ENCODE measurements at regions not wholly inside any gene's neighbourhood (a gene's known extent, or its start where the extent isn't known, plus 50 kb on each side); places are given as distances from the start of the nearest gene placed in this dataset.

DNA sequence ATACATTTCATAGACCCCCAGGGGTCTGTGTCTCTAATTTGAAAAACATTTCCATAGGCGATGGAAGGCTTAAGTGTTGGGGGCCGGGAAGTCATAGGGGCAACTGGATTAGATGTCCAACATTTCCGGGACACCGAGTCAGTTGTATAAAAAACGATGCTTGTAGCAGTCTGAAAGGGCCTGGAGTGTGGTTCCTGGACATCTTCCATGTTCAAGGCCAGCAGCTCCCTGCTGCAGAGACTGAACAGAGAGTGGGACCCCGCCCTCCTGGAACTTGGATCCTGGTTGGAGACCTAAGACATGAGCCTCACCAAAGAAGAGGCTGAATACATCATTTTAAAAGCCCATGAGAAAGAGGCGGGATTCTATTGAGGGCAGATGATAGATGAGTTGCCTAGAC, 82.0 kb upstream of the ZNF423 start:
- no peaks in the 10 kb centered on the region for H3K4me1 ChIP-seq (ENCODE audit: control insufficient read depth, insufficient read depth, low read length)
- no peak overlapping the region for H3K27ac ChIP-seq (ENCODE audit: low read length)
- H3K4me3 ChIP-seq (ENCODE audit: low read length), result no peak overlapping the region
- no peak for DNase-seq (ENCODE audit: low read depth, low spot score)
- no CpG with 5 or more reads among the region's 7 CpGs for WGBS (ENCODE audit: insufficient coverage, insufficient read length)
- H3K9me3 ChIP-seq (ENCODE audit: control insufficient read depth, insufficient read depth, low read length), result no peaks in the 10 kb centered on the region
- H3K36me3 ChIP-seq (ENCODE audit: control insufficient read depth, insufficient read depth, low read length), result no peaks in the 10 kb centered on the region
- no peaks in the 10 kb centered on the region for H3K27me3 ChIP-seq (ENCODE audit: control insufficient read depth, insufficient read depth, low read length)

DNA sequence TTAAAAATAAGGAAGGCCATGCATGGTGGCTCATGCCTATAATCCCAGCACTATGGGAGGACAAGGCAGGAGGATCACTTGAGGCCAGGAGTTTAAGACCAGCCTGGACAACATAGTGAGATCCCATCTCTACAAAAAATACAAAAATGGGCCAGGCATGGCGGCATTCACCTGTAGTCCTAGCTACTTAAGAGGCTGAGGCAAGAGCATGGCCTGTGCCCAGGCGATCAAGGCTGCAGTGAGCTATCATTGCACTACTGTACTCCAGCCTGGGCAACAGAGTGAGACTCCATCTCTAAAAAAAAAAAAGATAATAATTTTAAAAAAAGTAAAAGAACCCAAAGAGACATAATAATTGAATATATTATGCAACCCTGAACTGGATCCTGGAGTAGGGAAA, 83.6 kb upstream of the ZNF423 start:
- Histone ChIP-seq H3K9me3 (ENCODE audit: control insufficient read depth, insufficient read depth, low read length) (no peaks in the 10 kb centered on the region), H3K36me3 (ENCODE audit: control insufficient read depth, insufficient read depth, low read length) (no peaks in the 10 kb centered on the region), H3K27me3 (ENCODE audit: control insufficient read depth, insufficient read depth, low read length) (no peaks in the 10 kb centered on the region), H3K4me3 (ENCODE audit: low read length) (no peak overlapping the region), H3K4me1 (ENCODE audit: control insufficient read depth, insufficient read depth, low read length) (no peaks in the 10 kb centered on the region), H3K27ac (ENCODE audit: low read length) (no peak overlapping the region)
- no peak for DNase-seq (ENCODE audit: low read depth, low spot score)
- WGBS (ENCODE audit: insufficient coverage, insufficient read length), result no CpG with 5 or more reads among the region's 2 CpGs

DNA sequence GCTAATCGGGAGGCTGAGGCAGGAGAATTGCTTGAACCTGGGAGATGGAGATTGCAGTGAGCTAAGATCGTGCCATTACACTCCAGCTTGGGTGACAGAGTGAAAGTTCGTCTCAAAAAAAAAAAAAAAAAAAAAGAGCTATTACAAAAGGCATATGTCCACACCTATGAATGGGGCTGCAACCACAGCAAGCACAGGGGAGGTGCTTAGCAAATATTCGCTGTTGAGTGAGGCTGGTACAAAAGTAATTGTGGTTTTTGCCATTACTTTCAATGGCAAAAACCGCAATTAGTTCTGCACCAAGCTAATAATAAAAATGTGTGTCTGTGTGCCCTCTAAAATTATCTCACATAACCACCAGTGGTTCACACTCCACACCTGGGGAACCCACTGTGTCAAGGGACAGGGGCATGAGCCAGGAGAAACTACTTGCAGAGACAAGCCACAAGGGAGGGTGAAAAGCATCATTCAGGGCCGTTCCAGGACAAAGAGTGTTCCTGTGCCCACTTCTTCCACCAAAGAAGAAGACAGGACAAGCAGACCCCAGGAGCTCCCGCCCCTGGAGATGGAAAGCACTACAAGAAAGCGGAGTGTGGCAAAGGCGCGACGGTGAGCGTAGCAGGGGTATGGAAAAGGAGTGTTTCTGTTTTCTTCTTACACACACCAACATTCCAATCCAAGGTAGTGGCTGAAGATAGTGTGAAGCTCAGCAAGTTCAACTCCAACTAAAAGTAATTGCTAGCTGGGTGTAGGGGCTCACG, 84.4 kb upstream of the CNEP1R1 start:
- Histone ChIP-seq H3K27ac (ENCODE audit: low read length) (no peak overlapping the region), H3K4me1 (ENCODE audit: control insufficient read depth, insufficient read depth, low read length) (no peaks in the 10 kb centered on the region), H3K4me3 (ENCODE audit: low read length) (no peak overlapping the region), H3K9me3 (ENCODE audit: control insufficient read depth, insufficient read depth, low read length) (no peaks in the 10 kb centered on the region), H3K36me3 (ENCODE audit: control insufficient read depth, insufficient read depth, low read length) (no peaks in the 10 kb centered on the region), H3K27me3 (ENCODE audit: control insufficient read depth, insufficient read depth, low read length) (no peaks in the 10 kb centered on the region)
- no peak for DNase-seq (ENCODE audit: low read depth, low spot score)
- no CpG with 5 or more reads among the region's 13 CpGs for WGBS (ENCODE audit: insufficient coverage, insufficient read length)

DNA sequence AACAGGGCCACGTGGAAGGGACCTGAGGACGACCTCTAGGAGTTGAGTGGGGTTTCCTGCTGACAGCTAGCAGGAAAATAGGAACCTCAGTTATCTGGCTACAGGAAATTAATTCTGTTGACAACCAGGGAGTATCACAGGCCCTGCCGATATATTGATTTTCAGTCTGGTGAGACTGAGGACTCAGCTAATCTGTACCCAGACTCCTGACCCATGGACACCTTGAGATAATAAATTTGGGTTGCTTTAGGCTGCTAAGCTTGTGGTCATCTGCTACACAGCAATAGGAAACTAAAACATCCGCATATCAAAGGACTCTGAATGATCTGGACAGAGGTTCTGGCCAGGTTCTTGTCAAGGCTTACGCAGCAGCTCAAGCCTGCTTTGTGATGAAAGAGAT, 80.8 kb upstream of the CNEP1R1 start:
- H3K9me3 ChIP-seq (ENCODE audit: control insufficient read depth, insufficient read depth, low read length), result no peaks in the 10 kb centered on the region
- no peaks in the 10 kb centered on the region for H3K27me3 ChIP-seq (ENCODE audit: control insufficient read depth, insufficient read depth, low read length)
- DNase-seq (ENCODE audit: low read depth, low spot score), result no peak
- no peaks in the 10 kb centered on the region for H3K4me1 ChIP-seq (ENCODE audit: control insufficient read depth, insufficient read depth, low read length)
- no peak overlapping the region for H3K27ac ChIP-seq (ENCODE audit: low read length)
- WGBS (ENCODE audit: insufficient coverage, insufficient read length), result no CpG with 5 or more reads among the region's 5 CpGs
- H3K36me3 ChIP-seq (ENCODE audit: control insufficient read depth, insufficient read depth, low read length), result no peaks in the 10 kb centered on the region
- no peak overlapping the region for H3K4me3 ChIP-seq (ENCODE audit: low read length)

DNA sequence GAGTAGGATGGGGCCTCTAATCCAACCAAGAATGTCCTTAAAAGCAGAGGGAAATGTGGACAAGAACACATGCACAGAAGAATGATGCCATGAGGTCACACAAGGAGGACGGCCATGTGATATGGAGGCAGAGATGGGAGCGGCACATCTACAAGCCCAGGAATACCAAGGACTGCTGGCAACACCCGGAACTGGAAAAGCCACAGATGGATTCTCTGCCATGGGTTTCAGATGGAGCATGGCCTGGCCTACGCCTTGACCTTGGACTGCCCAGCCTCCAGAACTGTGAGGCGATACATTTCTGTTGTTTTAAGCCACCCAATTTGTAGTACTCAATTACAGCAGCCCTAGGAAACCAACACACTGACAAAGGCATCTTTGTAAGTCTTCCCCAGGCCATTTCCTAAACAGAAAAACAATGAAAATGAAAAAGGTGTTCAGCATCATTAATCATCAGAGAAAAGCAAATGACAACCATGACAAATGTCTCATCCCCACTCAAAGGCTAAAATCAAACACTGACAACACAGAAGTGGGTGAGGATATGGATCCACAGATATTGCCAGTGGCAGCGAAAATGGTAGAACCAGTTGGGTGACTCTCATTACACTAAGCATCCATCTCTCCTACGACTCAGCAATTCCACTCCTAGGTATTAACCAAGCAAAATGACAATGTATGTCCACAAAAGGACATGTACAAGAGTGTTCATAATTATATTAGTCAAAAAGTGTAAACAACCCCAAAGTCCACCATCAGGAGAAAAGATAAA, 76.9 kb upstream of the CNEP1R1 start:
- Histone ChIP-seq H3K9me3 (ENCODE audit: control insufficient read depth, insufficient read depth, low read length) (no peaks in the 10 kb centered on the region), H3K4me1 (ENCODE audit: control insufficient read depth, insufficient read depth, low read length) (no peaks in the 10 kb centered on the region), H3K36me3 (ENCODE audit: control insufficient read depth, insufficient read depth, low read length) (no peaks in the 10 kb centered on the region), H3K27me3 (ENCODE audit: control insufficient read depth, insufficient read depth, low read length) (no peaks in the 10 kb centered on the region), H3K27ac (ENCODE audit: low read length) (no peak overlapping the region), H3K4me3 (ENCODE audit: low read length) (no peak overlapping the region)
- no peak for DNase-seq (ENCODE audit: low read depth, low spot score)
- no CpG with 5 or more reads among the region's 7 CpGs for WGBS (ENCODE audit: insufficient coverage, insufficient read length)

DNA sequence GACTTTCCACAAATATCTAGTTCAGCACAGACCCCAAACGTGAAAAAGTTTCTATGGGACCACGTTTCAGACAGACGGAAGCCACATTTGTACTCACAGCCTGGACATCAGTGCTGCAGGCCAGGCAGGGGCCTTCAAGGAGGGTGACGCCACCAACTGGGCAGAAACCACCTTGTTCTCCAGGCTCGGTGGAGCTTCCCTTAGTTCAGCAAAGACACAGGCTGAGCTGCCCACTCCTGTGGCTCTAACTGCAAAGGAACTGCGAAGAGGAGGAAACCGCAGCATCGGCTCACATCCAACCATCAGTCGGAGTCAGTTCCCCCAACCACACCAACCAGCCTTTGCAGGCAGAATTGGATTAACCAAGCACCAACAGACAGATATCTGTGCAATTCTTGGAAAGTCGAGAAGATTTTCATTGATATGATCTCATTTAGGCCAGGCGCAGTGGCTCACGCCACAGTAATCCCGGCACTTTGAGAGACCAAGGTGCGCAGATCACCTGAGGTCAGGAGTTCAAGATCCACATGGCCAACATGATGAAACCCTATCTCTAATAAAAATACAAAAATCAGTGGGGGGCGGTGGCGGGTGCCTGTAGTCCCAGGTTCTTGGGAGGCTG, 73.3 kb upstream of the CNEP1R1 start:
- Histone ChIP-seq H3K27ac (ENCODE audit: low read length) (no peak overlapping the region), H3K27me3 (ENCODE audit: control insufficient read depth, insufficient read depth, low read length) (no peaks in the 10 kb centered on the region), H3K4me3 (ENCODE audit: low read length) (no peak overlapping the region), H3K36me3 (ENCODE audit: control insufficient read depth, insufficient read depth, low read length) (no peaks in the 10 kb centered on the region), H3K4me1 (ENCODE audit: control insufficient read depth, insufficient read depth, low read length) (no peaks in the 10 kb centered on the region), H3K9me3 (ENCODE audit: control insufficient read depth, insufficient read depth, low read length) (no peaks in the 10 kb centered on the region)
- DNase-seq (ENCODE audit: low read depth, low spot score), result no peak
- WGBS (ENCODE audit: insufficient coverage, insufficient read length), result no CpG with 5 or more reads among the region's 16 CpGs

DNA sequence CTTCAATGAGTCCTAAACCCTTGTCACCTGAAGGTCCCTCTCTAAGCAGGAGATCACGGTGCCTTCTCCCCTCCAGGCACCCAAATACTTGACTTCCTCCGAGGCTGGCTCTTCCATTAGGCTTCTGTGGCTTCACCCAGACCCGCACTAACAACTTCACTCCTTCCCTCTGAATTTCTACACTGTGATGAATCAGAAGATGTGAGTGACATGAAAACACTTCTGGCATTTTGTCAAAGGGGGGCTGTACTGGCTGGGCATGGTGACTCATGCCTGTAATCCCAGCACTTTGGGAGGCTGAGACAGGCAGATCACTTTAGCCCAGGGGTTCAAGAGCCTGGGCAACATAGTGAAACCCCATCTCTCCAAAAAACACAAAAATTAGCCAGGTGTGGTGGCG, 72.6 kb upstream of the CNEP1R1 start:
- H3K27ac ChIP-seq (ENCODE audit: low read length), result no peak overlapping the region
- no peaks in the 10 kb centered on the region for H3K36me3 ChIP-seq (ENCODE audit: control insufficient read depth, insufficient read depth, low read length)
- no peaks in the 10 kb centered on the region for H3K27me3 ChIP-seq (ENCODE audit: control insufficient read depth, insufficient read depth, low read length)
- H3K4me1 ChIP-seq (ENCODE audit: control insufficient read depth, insufficient read depth, low read length), result no peaks in the 10 kb centered on the region
- no peak for DNase-seq (ENCODE audit: low read depth, low spot score)
- WGBS (ENCODE audit: insufficient coverage, insufficient read length), result no CpG with 5 or more reads among the region's 4 CpGs
- no peaks in the 10 kb centered on the region for H3K9me3 ChIP-seq (ENCODE audit: control insufficient read depth, insufficient read depth, low read length)
- no peak overlapping the region for H3K4me3 ChIP-seq (ENCODE audit: low read length)

DNA sequence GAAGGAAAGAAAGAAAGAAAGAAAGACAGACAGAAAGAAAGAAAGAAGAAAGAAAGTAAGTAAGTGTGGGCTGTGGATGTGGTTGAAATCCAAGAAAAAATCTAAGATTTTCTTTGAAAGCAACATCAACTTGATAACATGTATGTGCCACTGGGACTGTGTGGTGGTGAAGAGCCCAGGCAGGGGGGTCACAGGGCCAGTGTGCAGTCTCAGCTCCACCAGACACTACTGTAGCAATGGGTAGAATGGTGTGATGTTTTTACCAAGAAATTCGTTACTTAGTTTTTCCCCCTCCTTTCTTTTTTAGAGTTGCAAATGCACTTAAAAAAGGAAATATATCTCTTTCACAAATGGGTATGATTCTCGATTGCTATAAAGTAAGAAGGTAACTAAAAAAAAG, 71.9 kb upstream of the CNEP1R1 start:
- Histone ChIP-seq H3K9me3 (ENCODE audit: control insufficient read depth, insufficient read depth, low read length) (no peaks in the 10 kb centered on the region), H3K4me3 (ENCODE audit: low read length) (no peak overlapping the region), H3K27me3 (ENCODE audit: control insufficient read depth, insufficient read depth, low read length) (no peaks in the 10 kb centered on the region), H3K27ac (ENCODE audit: low read length) (no peak overlapping the region), H3K36me3 (ENCODE audit: control insufficient read depth, insufficient read depth, low read length) (no peaks in the 10 kb centered on the region), H3K4me1 (ENCODE audit: control insufficient read depth, insufficient read depth, low read length) (no peaks in the 10 kb centered on the region)
- no peak for DNase-seq (ENCODE audit: low read depth, low spot score)
- no CpG with 5 or more reads among the region's 2 CpGs for WGBS (ENCODE audit: insufficient coverage, insufficient read length)

DNA sequence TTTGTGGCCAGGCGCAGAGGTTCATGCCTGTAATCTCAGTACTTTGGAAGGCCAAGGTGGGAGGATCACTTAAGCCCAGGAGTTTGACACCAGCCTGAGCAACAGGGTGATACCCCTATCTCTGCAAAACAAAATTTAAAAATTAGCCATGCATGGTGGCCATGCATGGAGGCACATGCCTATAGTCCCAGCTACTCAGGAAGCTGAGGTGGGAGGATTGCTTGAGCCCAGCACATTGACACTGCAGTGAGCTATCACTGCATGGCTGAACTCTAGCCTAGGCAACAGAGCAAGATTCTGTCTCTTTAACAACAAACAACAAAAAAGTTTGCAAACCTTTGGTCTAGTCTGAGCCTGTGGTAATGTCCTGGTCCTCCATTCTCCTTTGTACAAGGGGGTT, 69.2 kb upstream of the CNEP1R1 start:
- no peak for DNase-seq (ENCODE audit: low read depth, low spot score)
- no peaks in the 10 kb centered on the region for H3K9me3 ChIP-seq (ENCODE audit: control insufficient read depth, insufficient read depth, low read length)
- H3K4me1 ChIP-seq (ENCODE audit: control insufficient read depth, insufficient read depth, low read length), result no peaks in the 10 kb centered on the region
- no CpG with 5 or more reads among the region's 1 CpG for WGBS (ENCODE audit: insufficient coverage, insufficient read length)
- H3K4me3 ChIP-seq (ENCODE audit: low read length), result no peak overlapping the region
- H3K27ac ChIP-seq (ENCODE audit: low read length), result no peak overlapping the region
- H3K27me3 ChIP-seq (ENCODE audit: control insufficient read depth, insufficient read depth, low read length), result no peaks in the 10 kb centered on the region
- H3K36me3 ChIP-seq (ENCODE audit: control insufficient read depth, insufficient read depth, low read length), result no peaks in the 10 kb centered on the region

DNA sequence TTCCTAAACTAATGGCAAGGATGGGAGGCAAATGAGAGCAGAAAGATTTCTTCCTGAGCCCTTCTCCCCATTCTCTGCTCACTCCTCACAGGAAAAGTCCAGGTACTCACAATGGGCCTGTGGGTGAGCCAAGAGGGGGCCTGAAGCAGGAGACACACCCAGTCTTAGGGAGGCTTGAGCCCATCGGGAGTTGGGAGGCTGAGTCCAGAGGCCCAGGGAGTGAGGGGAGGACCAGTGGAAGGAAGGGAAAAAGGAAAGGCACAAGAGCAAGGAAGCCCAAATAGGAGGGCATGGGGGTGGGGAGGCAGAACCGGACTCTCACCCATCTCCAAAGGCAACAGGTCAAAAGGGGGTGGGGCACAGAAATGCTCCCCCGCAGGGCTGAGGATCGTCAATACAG, 68.1 kb upstream of the CNEP1R1 start:
- Histone ChIP-seq H3K36me3 (ENCODE audit: control insufficient read depth, insufficient read depth, low read length) (no peaks in the 10 kb centered on the region), H3K4me3 (ENCODE audit: low read length) (no peak overlapping the region), H3K27me3 (ENCODE audit: control insufficient read depth, insufficient read depth, low read length) (no peaks in the 10 kb centered on the region), H3K27ac (ENCODE audit: low read length) (no peak overlapping the region), H3K4me1 (ENCODE audit: control insufficient read depth, insufficient read depth, low read length) (no peaks in the 10 kb centered on the region), H3K9me3 (ENCODE audit: control insufficient read depth, insufficient read depth, low read length) (no peaks in the 10 kb centered on the region)
- no peak for DNase-seq (ENCODE audit: low read depth, low spot score)
- WGBS (ENCODE audit: insufficient coverage, insufficient read length), result no CpG with 5 or more reads among the region's 4 CpGs
